Smooth muscle cell (in vitro differentiated cells): ENCODE measurements at regions not wholly inside any gene's neighbourhood (a gene's known extent, or its start where the extent isn't known, plus 50 kb on each side); places are given as distances from the start of the nearest gene placed in this dataset.

Source experiments
- DNase-seq: peaks from one replicate; lab custom pipeline; 2025; ENCODE audit not compliant: unreplicated experiment; lab: John Stamatoyannopoulos, UW
- H2AFZ ChIP-seq: fragments of 200-600 bp; sonication (generic); 2 replicates; pipeline ENCODE4 v1.6.0; 2016; ENCODE audit warnings: antibody characterized with exemption, low read depth, mild to moderate bottlenecking
- H3F3A ChIP-seq: fragments of 200-600 bp; sonication (generic); 2 replicates; pipeline ENCODE4 v1.6.0; 2017; ENCODE audit warnings: antibody characterized with exemption, low read depth
- H3K27ac ChIP-seq: fragments of 200-600 bp; sonication (generic); 2 replicates; pipeline ENCODE4 v1.5.1; 2016; ENCODE audit warnings: low read depth, mild to moderate bottlenecking
- H3K27me3 ChIP-seq: fragments of 200-600 bp; sonication (generic); 2 replicates; pipeline ENCODE4 v1.6.1; 2016; ENCODE audit warnings: low read depth, mild to moderate bottlenecking
- H3K36me3 ChIP-seq: fragments of 200-600 bp; sonication (generic); 2 replicates; pipeline ENCODE4 v1.5.1; 2016; ENCODE audit warnings: low read depth
- H3K4me1 ChIP-seq: fragments of 200-600 bp; sonication (generic); 2 replicates; pipeline ENCODE4 v1.5.1; 2016; ENCODE audit warnings: low read depth
- H3K4me2 ChIP-seq: fragments of 200-600 bp; sonication (generic); 2 replicates; pipeline ENCODE4 v1.6.0; 2016; ENCODE audit warnings: mild to moderate bottlenecking
- H3K4me3 ChIP-seq: fragments of 200-600 bp; sonication (generic); 2 replicates; pipeline ENCODE4 v1.5.1; 2016; ENCODE audit warnings: mild to moderate bottlenecking
- H3K79me2 ChIP-seq: fragments of 200-600 bp; sonication (generic); 2 replicates; pipeline ENCODE4 v1.6.0; 2016; ENCODE audit warnings: low read depth, mild to moderate bottlenecking
- H3K9ac ChIP-seq: fragments of 200-600 bp; sonication (generic); 2 replicates; pipeline ENCODE4 v1.6.0; 2016; ENCODE audit warnings: low read depth
- H3K9me3 ChIP-seq: fragments of 200-600 bp; sonication (generic); replicated peaks from 2 replicates; pipeline ENCODE4 v1.5.1; 2016; ENCODE audit warnings: low read depth
- H4K20me1 ChIP-seq: fragments of 200-600 bp; sonication (generic); 2 replicates; pipeline ENCODE4 v1.6.0; 2016; ENCODE audit warnings: low read depth
- WGBS: methylation state at CpG from one replicate; pipeline ENCODE4 v1.1.7; 2016; ENCODE audit warnings: low lambda C conversion rate; 5-methylcytosine and 5-hydroxymethylcytosine counted together
- TF ChIP-seq, protein P1 (sequence below): fragments of 200-600 bp; sonication (generic); IDR thresholded peaks from 2 replicates; pipeline ENCODE4 v1.5.1; 2017; ENCODE audit warnings: borderline replicate concordance, mild to moderate bottlenecking, antibody characterized with exemption; ENCODE audit not compliant: insufficient read depth, poor library complexity, severe bottlenecking

DNA sequence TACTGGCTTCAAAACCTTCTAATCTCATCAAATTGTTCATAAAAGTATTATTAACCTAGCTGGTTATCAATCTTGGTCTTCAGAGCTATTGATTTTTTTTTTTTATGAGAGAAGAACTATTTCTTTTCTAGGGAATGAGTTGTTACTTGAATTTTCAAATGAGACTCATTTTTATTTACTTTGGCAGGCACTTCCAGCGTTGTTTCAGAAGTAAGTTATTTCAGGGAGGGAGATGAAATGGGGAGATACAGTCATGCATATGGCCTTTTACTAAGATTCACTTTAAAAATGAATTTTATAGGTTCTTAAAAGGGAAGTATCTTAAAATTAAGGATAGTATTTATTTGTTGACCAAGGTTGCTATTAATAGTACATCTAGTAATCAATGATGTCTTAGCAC lies 129.6 kb downstream of the IZUMO3 start:
- TF ChIP-seq, protein P1, sequence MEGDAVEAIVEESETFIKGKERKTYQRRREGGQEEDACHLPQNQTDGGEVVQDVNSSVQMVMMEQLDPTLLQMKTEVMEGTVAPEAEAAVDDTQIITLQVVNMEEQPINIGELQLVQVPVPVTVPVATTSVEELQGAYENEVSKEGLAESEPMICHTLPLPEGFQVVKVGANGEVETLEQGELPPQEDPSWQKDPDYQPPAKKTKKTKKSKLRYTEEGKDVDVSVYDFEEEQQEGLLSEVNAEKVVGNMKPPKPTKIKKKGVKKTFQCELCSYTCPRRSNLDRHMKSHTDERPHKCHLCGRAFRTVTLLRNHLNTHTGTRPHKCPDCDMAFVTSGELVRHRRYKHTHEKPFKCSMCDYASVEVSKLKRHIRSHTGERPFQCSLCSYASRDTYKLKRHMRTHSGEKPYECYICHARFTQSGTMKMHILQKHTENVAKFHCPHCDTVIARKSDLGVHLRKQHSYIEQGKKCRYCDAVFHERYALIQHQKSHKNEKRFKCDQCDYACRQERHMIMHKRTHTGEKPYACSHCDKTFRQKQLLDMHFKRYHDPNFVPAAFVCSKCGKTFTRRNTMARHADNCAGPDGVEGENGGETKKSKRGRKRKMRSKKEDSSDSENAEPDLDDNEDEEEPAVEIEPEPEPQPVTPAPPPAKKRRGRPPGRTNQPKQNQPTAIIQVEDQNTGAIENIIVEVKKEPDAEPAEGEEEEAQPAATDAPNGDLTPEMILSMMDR: no peak
- Histone ChIP-seq H3K4me3 (no peak overlapping the region), H3K4me1 (no peaks in the 10 kb centered on the region), H3K9ac (no peak overlapping the region), H2AFZ (no peak overlapping the region), H3K9me3 (no peaks in the 10 kb centered on the region), H3K36me3 (no peaks in the 10 kb centered on the region), H4K20me1 (no peaks in the 10 kb centered on the region), H3K27me3 (no peaks in the 10 kb centered on the region), H3K79me2 (no peaks in the 10 kb centered on the region), H3F3A (no peaks in the 10 kb centered on the region), H3K27ac (no peak overlapping the region), H3K4me2 (no peak overlapping the region)
- no peak for DNase-seq
- 73% methylated on average over 1 of the region's 1 CpG for WGBS

DNA sequence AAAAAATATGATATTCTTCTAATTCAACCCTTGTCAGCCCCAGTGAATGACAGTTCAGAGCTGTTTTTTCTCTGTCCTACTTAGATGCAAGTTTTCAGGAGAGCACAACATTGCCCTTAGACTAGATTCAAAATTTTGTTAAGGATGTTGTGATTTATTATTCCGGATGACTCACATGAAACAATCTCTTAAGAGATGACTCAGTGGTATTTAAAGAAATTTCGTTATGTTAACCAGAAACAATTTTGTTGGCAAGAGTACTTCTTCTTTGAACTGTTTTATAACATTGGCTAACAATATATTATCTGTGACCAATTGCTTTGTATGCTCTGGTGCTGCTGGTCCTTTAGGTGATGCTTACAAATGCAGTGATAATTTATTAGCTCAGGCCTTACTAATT lies 132.0 kb downstream of the IZUMO3 start:
- no peaks in the 10 kb centered on the region for H3K79me2 ChIP-seq
- H3K4me3 ChIP-seq: no peak overlapping the region
- H3K9ac ChIP-seq: no peak overlapping the region
- H3F3A ChIP-seq: no peaks in the 10 kb centered on the region
- WGBS: 62% methylated on average over 2 of the region's 2 CpGs
- H2AFZ ChIP-seq: no peak overlapping the region
- no peaks in the 10 kb centered on the region for H3K36me3 ChIP-seq
- TF ChIP-seq, protein P1: no peak
- no peak for DNase-seq
- no peak overlapping the region for H3K4me2 ChIP-seq
- no peaks in the 10 kb centered on the region for H3K27me3 ChIP-seq
- H3K27ac ChIP-seq: peak overlapping the region; percentile 37
- H4K20me1 ChIP-seq: no peaks in the 10 kb centered on the region
- no peaks in the 10 kb centered on the region for H3K4me1 ChIP-seq
- no peaks in the 10 kb centered on the region for H3K9me3 ChIP-seq

DNA sequence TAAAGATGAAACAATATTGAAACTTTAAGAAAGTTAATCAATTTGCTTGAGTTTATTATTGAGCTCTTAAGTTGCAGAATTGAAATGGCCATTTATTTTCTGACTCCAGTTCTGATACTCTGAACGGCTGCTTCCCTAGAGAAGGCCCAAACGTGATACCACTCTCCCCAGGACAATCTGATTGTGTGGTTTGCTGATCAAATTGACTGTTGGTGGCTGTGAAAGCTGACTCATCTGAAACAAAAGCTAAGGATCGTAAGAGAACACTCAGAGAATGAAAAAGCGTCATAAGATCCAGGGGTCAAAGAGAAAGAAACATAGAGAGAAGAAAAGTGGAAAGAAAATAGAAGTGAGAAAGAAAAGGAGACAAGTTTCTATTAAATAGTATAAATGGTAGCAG lies 147.2 kb downstream of the IZUMO3 start:
- no peaks in the 10 kb centered on the region for H3K79me2 ChIP-seq
- no peaks in the 10 kb centered on the region for H3K27me3 ChIP-seq
- no peak overlapping the region for H3K4me2 ChIP-seq
- DNase-seq: no peak
- no peak overlapping the region for H3K27ac ChIP-seq
- no peaks in the 10 kb centered on the region for H3K4me1 ChIP-seq
- H2AFZ ChIP-seq: no peak overlapping the region
- no peaks in the 10 kb centered on the region for H3F3A ChIP-seq
- no peaks in the 10 kb centered on the region for H4K20me1 ChIP-seq
- TF ChIP-seq, protein P1: no peak
- 56% methylated on average over 4 of the region's 4 CpGs for WGBS
- H3K9me3 ChIP-seq: no peaks in the 10 kb centered on the region
- H3K9ac ChIP-seq: no peak overlapping the region
- no peaks in the 10 kb centered on the region for H3K36me3 ChIP-seq
- no peak overlapping the region for H3K4me3 ChIP-seq

DNA sequence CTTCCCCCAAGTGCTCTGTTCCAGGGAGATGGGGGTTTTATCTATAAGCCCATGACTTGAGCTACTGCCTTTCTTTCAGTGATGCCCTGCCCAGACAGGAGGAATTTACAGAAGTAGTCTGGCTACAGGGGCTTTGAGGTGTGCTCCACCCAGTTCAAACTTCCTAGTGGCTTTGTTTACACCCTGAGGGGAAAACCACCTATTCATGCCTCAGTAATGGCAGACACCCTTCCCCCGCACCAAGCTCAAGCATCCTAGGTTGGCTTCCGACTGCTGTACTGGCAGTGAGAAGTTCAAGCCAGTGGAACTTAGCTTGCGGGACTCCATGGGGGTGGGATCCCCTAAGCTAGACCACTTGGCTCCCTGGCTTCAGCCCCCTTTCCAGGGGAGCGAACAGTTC lies 154.6 kb downstream of the IZUMO3 start:
- no peak for DNase-seq

More for the DNA sequence above, 154.6 kb downstream of the IZUMO3 start:
- no peaks in the 10 kb centered on the region for H3K79me2 ChIP-seq
- no peak overlapping the region for H2AFZ ChIP-seq
- no peaks in the 10 kb centered on the region for H3K4me1 ChIP-seq
- WGBS: 82% methylated on average over 4 of the region's 4 CpGs
- no peak overlapping the region for H3K9ac ChIP-seq
- H4K20me1 ChIP-seq: no peaks in the 10 kb centered on the region
- H3K27me3 ChIP-seq: no peaks in the 10 kb centered on the region
- H3K4me2 ChIP-seq: no peak overlapping the region
- H3K36me3 ChIP-seq: no peaks in the 10 kb centered on the region
- H3K4me3 ChIP-seq: no peak overlapping the region
- H3F3A ChIP-seq: no peaks in the 10 kb centered on the region
- TF ChIP-seq, protein P1: no peak
- H3K27ac ChIP-seq: no peak overlapping the region
- H3K9me3 ChIP-seq: no peaks in the 10 kb centered on the region
